ENCODE measurements at regions not wholly inside any gene's neighbourhood (a gene's known extent, or its start where the extent isn't known, plus 50 kb on each side); places are given as distances from the start of the nearest gene placed in this dataset.

GRCh38 chr13:20331949-20332348, 99.8 kb upstream of the GJB6 start:
- TF ChIP-seq, protein P1, sequence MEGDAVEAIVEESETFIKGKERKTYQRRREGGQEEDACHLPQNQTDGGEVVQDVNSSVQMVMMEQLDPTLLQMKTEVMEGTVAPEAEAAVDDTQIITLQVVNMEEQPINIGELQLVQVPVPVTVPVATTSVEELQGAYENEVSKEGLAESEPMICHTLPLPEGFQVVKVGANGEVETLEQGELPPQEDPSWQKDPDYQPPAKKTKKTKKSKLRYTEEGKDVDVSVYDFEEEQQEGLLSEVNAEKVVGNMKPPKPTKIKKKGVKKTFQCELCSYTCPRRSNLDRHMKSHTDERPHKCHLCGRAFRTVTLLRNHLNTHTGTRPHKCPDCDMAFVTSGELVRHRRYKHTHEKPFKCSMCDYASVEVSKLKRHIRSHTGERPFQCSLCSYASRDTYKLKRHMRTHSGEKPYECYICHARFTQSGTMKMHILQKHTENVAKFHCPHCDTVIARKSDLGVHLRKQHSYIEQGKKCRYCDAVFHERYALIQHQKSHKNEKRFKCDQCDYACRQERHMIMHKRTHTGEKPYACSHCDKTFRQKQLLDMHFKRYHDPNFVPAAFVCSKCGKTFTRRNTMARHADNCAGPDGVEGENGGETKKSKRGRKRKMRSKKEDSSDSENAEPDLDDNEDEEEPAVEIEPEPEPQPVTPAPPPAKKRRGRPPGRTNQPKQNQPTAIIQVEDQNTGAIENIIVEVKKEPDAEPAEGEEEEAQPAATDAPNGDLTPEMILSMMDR (conservative IDR thresholded peaks at IDR 0.05 in 1 of 2, IDR thresholded peaks at IDR 0.05 in 1 of 2; ENCODE audit: extremely low read depth in 1 of 2, insufficient read depth in 1 of 2, low read depth in 1 of 2, low read length in 2 of 2): no peak
- no peak for TF ChIP-seq EZH2 (IDR thresholded peaks at IDR 0.05; ENCODE audit: borderline replicate concordance, low read length)
